Neural progenitor cell (in vitro differentiated cells): ENCODE measurements at regions not wholly inside any gene's neighbourhood (a gene's known extent, or its start where the extent isn't known, plus 50 kb on each side); places are given as distances from the start of the nearest gene placed in this dataset.

Source experiments
- EZH2 ChIP-seq: fragments of 200-600 bp; sonication (generic); IDR thresholded peaks from 2 replicates; pipeline ENCODE4 v1.6.1; 2017; ENCODE audit warnings: antibody characterized with exemption, mild to moderate bottlenecking, moderate library complexity
- TF ChIP-seq, protein P1 (sequence below): fragments of 200-600 bp; sonication (generic); IDR thresholded peaks from 2 replicates; pipeline ENCODE4 v1.5.1; 2017; ENCODE audit warnings: antibody characterized with exemption, mild to moderate bottlenecking

DNA sequence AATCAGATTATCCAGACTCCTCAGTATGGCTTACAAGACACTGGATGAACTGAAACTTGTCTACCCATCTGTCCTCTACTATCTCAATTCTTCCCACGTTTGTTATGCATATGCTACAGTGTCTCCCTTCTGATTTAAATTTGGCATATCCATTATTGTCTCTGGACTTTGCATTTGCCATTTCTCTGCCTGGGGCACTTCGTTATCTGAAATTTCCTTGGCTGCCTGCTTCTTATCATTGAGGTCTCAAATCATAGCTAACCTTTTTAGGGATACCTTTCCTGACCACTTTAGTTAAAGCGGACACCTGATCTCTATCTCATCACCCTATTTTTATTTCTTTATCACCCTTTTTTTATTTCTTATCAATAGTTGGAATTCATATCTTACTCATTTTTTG lies 853.4 kb downstream of the KCNJ2 start:
- TF ChIP-seq, protein P1, sequence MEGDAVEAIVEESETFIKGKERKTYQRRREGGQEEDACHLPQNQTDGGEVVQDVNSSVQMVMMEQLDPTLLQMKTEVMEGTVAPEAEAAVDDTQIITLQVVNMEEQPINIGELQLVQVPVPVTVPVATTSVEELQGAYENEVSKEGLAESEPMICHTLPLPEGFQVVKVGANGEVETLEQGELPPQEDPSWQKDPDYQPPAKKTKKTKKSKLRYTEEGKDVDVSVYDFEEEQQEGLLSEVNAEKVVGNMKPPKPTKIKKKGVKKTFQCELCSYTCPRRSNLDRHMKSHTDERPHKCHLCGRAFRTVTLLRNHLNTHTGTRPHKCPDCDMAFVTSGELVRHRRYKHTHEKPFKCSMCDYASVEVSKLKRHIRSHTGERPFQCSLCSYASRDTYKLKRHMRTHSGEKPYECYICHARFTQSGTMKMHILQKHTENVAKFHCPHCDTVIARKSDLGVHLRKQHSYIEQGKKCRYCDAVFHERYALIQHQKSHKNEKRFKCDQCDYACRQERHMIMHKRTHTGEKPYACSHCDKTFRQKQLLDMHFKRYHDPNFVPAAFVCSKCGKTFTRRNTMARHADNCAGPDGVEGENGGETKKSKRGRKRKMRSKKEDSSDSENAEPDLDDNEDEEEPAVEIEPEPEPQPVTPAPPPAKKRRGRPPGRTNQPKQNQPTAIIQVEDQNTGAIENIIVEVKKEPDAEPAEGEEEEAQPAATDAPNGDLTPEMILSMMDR = no peak
- TF ChIP-seq EZH2 = no peak
